ENCODE measurements at regions not wholly inside any gene's neighbourhood (a gene's known extent, or its start where the extent isn't known, plus 50 kb on each side); places are given as distances from the start of the nearest gene placed in this dataset.

DNA sequence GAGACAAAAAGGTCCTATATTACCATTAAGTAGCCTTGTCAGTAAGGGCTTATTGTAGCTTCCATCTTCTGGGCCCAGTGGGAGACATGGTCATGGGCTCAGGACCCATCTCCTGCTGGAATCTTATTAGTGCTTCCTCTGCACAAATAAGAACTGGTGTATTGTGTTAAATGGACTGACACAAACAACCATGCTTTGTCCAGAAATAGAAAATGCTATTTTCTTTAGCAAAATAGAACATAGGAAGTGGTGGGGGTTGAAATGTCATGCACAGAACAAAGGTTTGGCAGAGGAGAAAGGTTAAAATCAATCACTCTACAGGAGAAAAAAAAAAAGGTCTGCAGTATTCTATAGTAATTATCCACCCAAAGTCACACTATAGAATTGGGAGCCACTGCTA lies 252.2 kb downstream of the ELAVL2 start:
- Histone ChIP-seq H3K4me3 (ENCODE audit: low read depth, low read length) (no peak overlapping the region), H3K27ac (ENCODE audit: extremely low read depth, low read depth, low read length) (no peak overlapping the region), H3K9me3 (ENCODE audit: control insufficient read depth, insufficient read depth, low read depth, low read length) (no peaks in the 10 kb centered on the region), H3K36me3 (ENCODE audit: control insufficient read depth in 2 of 2, insufficient read depth in 1 of 2, low read length in 2 of 2) (no peaks in the 10 kb centered on the region), H3K4me1 (ENCODE audit: control insufficient read depth, insufficient read depth, low read length) (no peaks in the 10 kb centered on the region)
- no peak for TF ChIP-seq ZNF214 (tag by site-specific recombination; IDR thresholded peaks at IDR 0.05; ENCODE audit: borderline replicate concordance)
- no peak for TF ChIP-seq ZNF624 (tag by site-specific recombination; IDR thresholded peaks at IDR 0.05)
- TF ChIP-seq GLIS2 (tag by site-specific recombination; IDR thresholded peaks at IDR 0.05), result no peak
- TF ChIP-seq KLF1 (tag by site-specific recombination; IDR thresholded peaks at IDR 0.05), result no peak
- TF ChIP-seq ZNF37A (tag by site-specific recombination; IDR thresholded peaks at IDR 0.05), result no peak
- TF ChIP-seq ZNF138 (tag by site-specific recombination; IDR thresholded peaks at IDR 0.05; ENCODE audit: borderline replicate concordance), result no peak
- TF ChIP-seq KLF17 (tag by site-specific recombination; IDR thresholded peaks at IDR 0.05), result no peak
- TF ChIP-seq, protein P1, sequence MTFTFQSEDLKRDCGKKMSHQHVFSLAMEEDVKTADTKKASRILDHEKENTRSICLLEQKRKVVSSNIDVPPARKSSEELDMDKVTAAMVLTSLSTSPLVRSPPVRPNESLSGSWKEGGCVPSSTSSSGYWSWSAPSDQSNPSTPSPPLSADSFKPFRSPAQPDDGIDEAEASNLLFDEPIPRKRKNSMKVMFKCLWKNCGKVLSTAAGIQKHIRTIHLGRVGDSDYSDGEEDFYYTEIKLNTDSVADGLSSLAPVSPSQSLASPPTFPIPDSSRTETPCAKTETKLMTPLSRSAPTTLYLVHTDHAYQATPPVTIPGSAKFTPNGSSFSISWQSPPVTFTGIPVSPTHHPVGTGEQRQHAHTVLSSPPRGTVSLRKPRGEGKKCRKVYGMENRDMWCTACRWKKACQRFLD (tag by site-specific recombination; IDR thresholded peaks at IDR 0.05), result no peak
- no peak for TF ChIP-seq ZNF510 (tag by site-specific recombination; IDR thresholded peaks at IDR 0.05; ENCODE audit: insufficient replicate concordance)
- no peak for TF ChIP-seq KLF16 (tag by site-specific recombination; IDR thresholded peaks at IDR 0.05)
- no peak for TF ChIP-seq ZNF768 (tag by site-specific recombination; IDR thresholded peaks at IDR 0.05)
- no peak for TF ChIP-seq ZNF629 (tag by site-specific recombination; IDR thresholded peaks at IDR 0.05)
- TF ChIP-seq ZBTB1 (tag by site-specific recombination; IDR thresholded peaks at IDR 0.05), result no peak
- no peak for TF ChIP-seq ZNF626 (tag by site-specific recombination; IDR thresholded peaks at IDR 0.05)
- no peak for TF ChIP-seq ZSCAN23 (tag by site-specific recombination; IDR thresholded peaks at IDR 0.05)
- no peak for TF ChIP-seq ZNF558 (tag by site-specific recombination; IDR thresholded peaks at IDR 0.05)
- no peak for TF ChIP-seq ZNF423 (tag by site-specific recombination; IDR thresholded peaks at IDR 0.05)
- no peak for TF ChIP-seq OVOL3 (tag by site-specific recombination; IDR thresholded peaks at IDR 0.05)
- no peak for TF ChIP-seq ZNF335 (tag by site-specific recombination; conservative IDR thresholded peaks at IDR 0.05)
- TF ChIP-seq, protein P2, sequence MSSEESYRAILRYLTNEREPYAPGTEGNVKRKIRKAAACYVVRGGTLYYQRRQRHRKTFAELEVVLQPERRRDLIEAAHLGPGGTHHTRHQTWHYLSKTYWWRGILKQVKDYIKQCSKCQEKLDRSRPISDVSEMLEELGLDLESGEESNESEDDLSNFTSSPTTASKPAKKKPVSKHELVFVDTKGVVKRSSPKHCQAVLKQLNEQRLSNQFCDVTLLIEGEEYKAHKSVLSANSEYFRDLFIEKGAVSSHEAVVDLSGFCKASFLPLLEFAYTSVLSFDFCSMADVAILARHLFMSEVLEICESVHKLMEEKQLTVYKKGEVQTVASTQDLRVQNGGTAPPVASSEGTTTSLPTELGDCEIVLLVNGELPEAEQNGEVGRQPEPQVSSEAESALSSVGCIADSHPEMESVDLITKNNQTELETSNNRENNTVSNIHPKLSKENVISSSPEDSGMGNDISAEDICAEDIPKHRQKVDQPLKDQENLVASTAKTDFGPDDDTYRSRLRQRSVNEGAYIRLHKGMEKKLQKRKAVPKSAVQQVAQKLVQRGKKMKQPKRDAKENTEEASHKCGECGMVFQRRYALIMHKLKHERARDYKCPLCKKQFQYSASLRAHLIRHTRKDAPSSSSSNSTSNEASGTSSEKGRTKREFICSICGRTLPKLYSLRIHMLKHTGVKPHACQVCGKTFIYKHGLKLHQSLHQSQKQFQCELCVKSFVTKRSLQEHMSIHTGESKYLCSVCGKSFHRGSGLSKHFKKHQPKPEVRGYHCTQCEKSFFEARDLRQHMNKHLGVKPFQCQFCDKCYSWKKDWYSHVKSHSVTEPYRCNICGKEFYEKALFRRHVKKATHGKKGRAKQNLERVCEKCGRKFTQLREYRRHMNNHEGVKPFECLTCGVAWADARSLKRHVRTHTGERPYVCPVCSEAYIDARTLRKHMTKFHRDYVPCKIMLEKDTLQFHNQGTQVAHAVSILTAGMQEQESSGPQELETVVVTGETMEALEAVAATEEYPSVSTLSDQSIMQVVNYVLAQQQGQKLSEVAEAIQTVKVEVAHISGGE (tag by site-specific recombination; conservative IDR thresholded peaks at IDR 0.05; ENCODE audit: low read depth), result no peak
- POLR2A ChIA-PET, result no interaction called here
- CTCF ChIA-PET, result no interaction called here

DNA sequence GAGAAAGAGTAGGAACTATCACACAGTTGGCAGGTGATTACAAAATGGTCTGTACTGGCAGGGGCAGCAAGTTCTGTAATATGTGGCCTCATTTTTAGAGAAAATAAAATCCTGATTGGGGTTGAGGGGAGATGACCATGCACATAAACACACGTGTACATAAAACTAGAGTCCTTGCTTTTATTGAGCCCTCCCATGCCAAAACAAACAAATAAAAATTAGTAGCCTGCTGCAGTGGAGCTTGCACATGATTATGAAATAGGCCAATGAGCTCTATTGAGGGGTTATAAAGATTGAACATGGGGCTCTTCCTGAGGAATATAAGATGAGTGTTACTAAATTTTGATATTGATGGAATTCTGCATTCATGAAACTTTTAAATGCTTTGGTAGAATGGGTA lies 248.4 kb downstream of the ELAVL2 start:
- no peak overlapping the region for H3K4me3 ChIP-seq (ENCODE audit: low read depth, low read length)
- H3K4me1 ChIP-seq (ENCODE audit: control insufficient read depth, insufficient read depth, low read length), result no peaks in the 10 kb centered on the region
- no peaks in the 10 kb centered on the region for H3K9me3 ChIP-seq (ENCODE audit: control insufficient read depth, insufficient read depth, low read depth, low read length)
- H3K36me3 ChIP-seq (ENCODE audit: control insufficient read depth in 2 of 2, insufficient read depth in 1 of 2, low read length in 2 of 2), result no peaks in the 10 kb centered on the region
- H3K27ac ChIP-seq (ENCODE audit: extremely low read depth, low read depth, low read length), result no peak overlapping the region
- TF ChIP-seq ZNF157 (tag by site-specific recombination; IDR thresholded peaks at IDR 0.05) (no peak), ZNF366 (tag by site-specific recombination; conservative IDR thresholded peaks at IDR 0.05) (no peak), ZNF335 (tag by site-specific recombination; conservative IDR thresholded peaks at IDR 0.05) (no peak), ZNF354C (tag by site-specific recombination; IDR thresholded peaks at IDR 0.05; ENCODE audit: borderline replicate concordance, low read depth) (no peak), SCRT1 (tag by site-specific recombination; IDR thresholded peaks at IDR 0.05; ENCODE audit: borderline replicate concordance) (no peak), MZF1 (tag by site-specific recombination; IDR thresholded peaks at IDR 0.05; ENCODE audit: borderline replicate concordance) (no peak), ZNF223 (tag by site-specific recombination; IDR thresholded peaks at IDR 0.05) (no peak)
- TF ChIP-seq, protein P3, sequence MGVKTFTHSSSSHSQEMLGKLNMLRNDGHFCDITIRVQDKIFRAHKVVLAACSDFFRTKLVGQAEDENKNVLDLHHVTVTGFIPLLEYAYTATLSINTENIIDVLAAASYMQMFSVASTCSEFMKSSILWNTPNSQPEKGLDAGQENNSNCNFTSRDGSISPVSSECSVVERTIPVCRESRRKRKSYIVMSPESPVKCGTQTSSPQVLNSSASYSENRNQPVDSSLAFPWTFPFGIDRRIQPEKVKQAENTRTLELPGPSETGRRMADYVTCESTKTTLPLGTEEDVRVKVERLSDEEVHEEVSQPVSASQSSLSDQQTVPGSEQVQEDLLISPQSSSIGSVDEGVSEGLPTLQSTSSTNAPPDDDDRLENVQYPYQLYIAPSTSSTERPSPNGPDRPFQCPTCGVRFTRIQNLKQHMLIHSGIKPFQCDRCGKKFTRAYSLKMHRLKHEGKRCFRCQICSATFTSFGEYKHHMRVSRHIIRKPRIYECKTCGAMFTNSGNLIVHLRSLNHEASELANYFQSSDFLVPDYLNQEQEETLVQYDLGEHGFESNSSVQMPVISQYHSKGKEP (tag by site-specific recombination; IDR thresholded peaks at IDR 0.05), result no peak
- TF ChIP-seq, protein P4, sequence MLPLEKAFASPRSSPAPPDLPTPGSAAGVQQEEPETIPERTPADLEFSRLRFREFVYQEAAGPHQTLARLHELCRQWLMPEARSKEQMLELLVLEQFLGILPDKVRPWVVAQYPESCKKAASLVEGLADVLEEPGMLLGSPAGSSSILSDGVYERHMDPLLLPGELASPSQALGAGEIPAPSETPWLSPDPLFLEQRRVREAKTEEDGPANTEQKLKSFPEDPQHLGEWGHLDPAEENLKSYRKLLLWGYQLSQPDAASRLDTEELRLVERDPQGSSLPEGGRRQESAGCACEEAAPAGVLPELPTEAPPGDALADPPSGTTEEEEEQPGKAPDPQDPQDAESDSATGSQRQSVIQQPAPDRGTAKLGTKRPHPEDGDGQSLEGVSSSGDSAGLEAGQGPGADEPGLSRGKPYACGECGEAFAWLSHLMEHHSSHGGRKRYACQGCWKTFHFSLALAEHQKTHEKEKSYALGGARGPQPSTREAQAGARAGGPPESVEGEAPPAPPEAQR (tag by site-specific recombination; IDR thresholded peaks at IDR 0.05), result no peak
- POLR2A ChIA-PET, result no interaction called here
- CTCF ChIA-PET, result interaction anchor here (0.8 kb wide), 1 partner anchor 24 kb away, joined by 3 read pairs; no protein-coding TSS in a partner anchor
